ENCODE measurements at regions not wholly inside any gene's neighbourhood (a gene's known extent, or its start where the extent isn't known, plus 50 kb on each side); places are given as distances from the start of the nearest gene placed in this dataset.

GRCh38 chr6:22112461-22112860 is 184.4 kb downstream of the PRL start:
- no peak for TF ChIP-seq CTCF (IDR thresholded peaks at IDR 0.05; ENCODE audit: insufficient read depth, low read length)
- no peak for TF ChIP-seq POLR2AphosphoS5 (IDR thresholded peaks at IDR 0.05; ENCODE audit: low read depth)
